Left lung (tissue), 4 donors: ENCODE measurements at regions not wholly inside any gene's neighbourhood (a gene's known extent, or its start where the extent isn't known, plus 50 kb on each side); places are given as distances from the start of the nearest gene placed in this dataset.
A peak's percentile ranks its signal among the peaks of the same experiment; 100 is the strongest.
"Not testable (repeated sequence)": the region's sequence is repeated elsewhere in the genome, so short reads cannot be mapped to it uniquely, and the experiment has no call there.

ENCODE experiments used
- ATAC-seq: fragments of 200-7000 bp; cut with Tn5 transposase; one replicate; pipeline ENCODE4 v1.9.1; 2020; ENCODE audit warnings: moderate library complexity
- DNase-seq, 4 donors: peaks; one replicate each; pipeline ENCODE4 v3.0.0-alpha.2; 2013 to 2020
- H3K27ac ChIP-seq, 2 donors: fragments of 200-600 bp; sonication (generic) in 1 of 2; one replicate each; pipeline versions ENCODE4 v1.5.0 to v1.8.0; 2020 to 2021
- H3K27me3 ChIP-seq, 2 donors: fragments of 200-600 bp; sonication (generic) in 1 of 2; one replicate each; pipeline versions ENCODE4 v1.5.0 to v1.8.0; 2020 to 2021
- H3K36me3 ChIP-seq, 2 donors: fragments of 200-600 bp; sonication (generic) in 1 of 2; one replicate each; pipeline versions ENCODE4 v1.5.0 to v1.8.0; 2020 to 2021
- H3K4me1 ChIP-seq, 2 donors: fragments of 200-600 bp; one replicate each; pipeline ENCODE4 v1.8.0; 2021
- H3K4me3 ChIP-seq, 2 donors: fragments of 200-600 bp; sonication (generic) in 1 of 2; one replicate each; pipeline versions ENCODE4 v1.5.0 to v1.8.0; 2020 to 2021; ENCODE audit warnings: mild to moderate bottlenecking in 1 of 2
- H3K9me3 ChIP-seq, 2 donors: fragments of 200-600 bp; sonication (generic) in 1 of 2; one replicate each; pipeline versions ENCODE4 v1.5.0 to v1.8.0; 2020 to 2021
- intact Hi-C, 2 donors: fragments of 100-400 bp; cut with DNase I; formaldehyde crosslinking; loops; one replicate each; pipeline versions ENCODE4 v1.11.2 to v1.14.2; 2022
- TF ChIP-seq, protein P1 (sequence below), 2 donors: fragments of 200-600 bp; sonication (generic) in 1 of 2; IDR thresholded peaks; one replicate each; pipeline versions ENCODE4 v1.5.0 to v1.8.0; 2021; ENCODE audit warnings: antibody characterized with exemption in 2 of 2
- donor health status: DM: no; HTN: yes; CAD: no.
- donor health status: DM: no; HTN: no; CAD: no.

DNA sequence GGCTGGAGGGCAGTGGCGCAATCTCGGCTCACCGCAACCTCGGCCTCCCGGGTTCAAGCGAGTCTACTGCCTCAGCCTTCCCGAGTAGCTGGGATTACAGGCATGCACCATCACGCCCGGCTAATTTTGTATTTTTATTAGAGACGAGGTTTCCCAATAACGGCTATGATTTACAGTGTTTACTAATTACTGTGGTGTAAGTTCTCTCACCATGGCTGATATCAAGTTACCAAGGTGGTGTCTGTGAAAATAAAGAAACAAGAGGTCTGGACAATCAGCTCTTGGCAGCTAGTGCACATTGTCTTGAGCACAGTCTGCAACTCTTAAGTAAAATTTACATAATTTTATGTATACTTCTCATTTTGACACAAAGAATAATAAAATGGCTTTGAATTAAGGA lies 385.5 kb upstream of the COX7C start:
- no peak for ATAC-seq
- Histone ChIP-seq H3K9me3 (no peaks in the 10 kb centered on the region), H3K27ac (no peak overlapping the region), H3K4me1 (no peaks in the 10 kb centered on the region), H3K4me3 (no peak overlapping the region), H3K36me3 (no peaks in the 10 kb centered on the region), H3K27me3 (no peaks in the 10 kb centered on the region)
- peak in 1 of 4 donors; percentile 31 for DNase-seq
- intact Hi-C loops, result no loop called here
- TF ChIP-seq, protein P1, sequence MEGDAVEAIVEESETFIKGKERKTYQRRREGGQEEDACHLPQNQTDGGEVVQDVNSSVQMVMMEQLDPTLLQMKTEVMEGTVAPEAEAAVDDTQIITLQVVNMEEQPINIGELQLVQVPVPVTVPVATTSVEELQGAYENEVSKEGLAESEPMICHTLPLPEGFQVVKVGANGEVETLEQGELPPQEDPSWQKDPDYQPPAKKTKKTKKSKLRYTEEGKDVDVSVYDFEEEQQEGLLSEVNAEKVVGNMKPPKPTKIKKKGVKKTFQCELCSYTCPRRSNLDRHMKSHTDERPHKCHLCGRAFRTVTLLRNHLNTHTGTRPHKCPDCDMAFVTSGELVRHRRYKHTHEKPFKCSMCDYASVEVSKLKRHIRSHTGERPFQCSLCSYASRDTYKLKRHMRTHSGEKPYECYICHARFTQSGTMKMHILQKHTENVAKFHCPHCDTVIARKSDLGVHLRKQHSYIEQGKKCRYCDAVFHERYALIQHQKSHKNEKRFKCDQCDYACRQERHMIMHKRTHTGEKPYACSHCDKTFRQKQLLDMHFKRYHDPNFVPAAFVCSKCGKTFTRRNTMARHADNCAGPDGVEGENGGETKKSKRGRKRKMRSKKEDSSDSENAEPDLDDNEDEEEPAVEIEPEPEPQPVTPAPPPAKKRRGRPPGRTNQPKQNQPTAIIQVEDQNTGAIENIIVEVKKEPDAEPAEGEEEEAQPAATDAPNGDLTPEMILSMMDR (IDR thresholded peaks at IDR 0.05), result no peak

GRCh38 chr5:86244153-86244552 lies 373.6 kb upstream of the COX7C start:
- Histone ChIP-seq H3K36me3 (no peaks in the 10 kb centered on the region), H3K4me1 (no peaks in the 10 kb centered on the region), H3K9me3 (no peaks in the 10 kb centered on the region), H3K4me3 (no peak overlapping the region), H3K27ac (no peak overlapping the region), H3K27me3 (no peaks in the 10 kb centered on the region)
- TF ChIP-seq, protein P1 (IDR thresholded peaks at IDR 0.05), result no peak
- DNase-seq, result no peak
- intact Hi-C loops, result no loop called here
- no peak for ATAC-seq

GRCh38 chr5:86257871-86258270 lies 359.9 kb upstream of the COX7C start:
- Histone ChIP-seq H3K27me3 (no peaks in the 10 kb centered on the region), H3K9me3 (no peaks in the 10 kb centered on the region), H3K4me3 (no peak overlapping the region), H3K36me3 (no peaks in the 10 kb centered on the region), H3K27ac (no peak overlapping the region), H3K4me1 (no peaks in the 10 kb centered on the region)
- no peak for DNase-seq
- TF ChIP-seq, protein P1 (IDR thresholded peaks at IDR 0.05), result no peak
- intact Hi-C loops, result no loop called here
- ATAC-seq, result no peak

DNA sequence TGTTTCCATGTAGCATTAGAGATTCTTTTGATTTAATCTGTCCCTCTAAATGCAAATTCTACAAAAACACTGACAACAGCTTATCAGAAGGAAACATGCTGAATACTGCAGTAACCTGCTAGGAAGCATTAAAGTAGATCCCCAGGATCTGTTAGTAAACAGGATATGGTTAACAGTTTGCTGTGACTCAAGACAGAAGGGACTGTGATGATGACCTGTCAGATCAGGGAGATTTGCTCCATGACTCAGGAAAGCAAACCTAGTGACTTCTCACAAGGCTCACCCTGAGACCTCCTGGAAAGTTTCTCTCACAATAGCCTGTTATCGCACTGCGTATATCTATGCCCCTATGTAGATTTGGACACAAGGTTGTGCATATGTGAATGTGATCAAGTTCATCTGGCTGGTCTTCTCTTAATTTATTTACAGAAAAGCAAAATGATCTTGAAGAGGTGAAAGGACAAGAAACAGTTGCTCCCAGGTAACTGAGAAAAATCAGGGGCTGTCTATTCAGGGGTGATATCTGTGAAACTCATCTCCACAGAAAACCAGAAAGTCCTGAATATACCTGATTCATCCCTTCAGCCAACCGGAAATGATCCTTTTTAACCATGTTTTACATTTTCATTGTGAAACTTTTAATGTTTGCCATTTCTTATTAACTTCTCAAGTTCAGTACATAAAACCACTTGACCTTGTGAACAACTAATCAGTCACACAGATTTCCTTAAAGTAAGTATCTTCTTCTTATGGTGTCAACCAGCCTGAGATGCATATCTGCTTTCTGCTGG lies 333.1 kb upstream of the COX7C start:
- H3K27me3 ChIP-seq, ATAC-seq, intact Hi-C loops, H3K36me3 ChIP-seq, H3K9me3 ChIP-seq, DNase-seq, H3K4me3 ChIP-seq, H3K4me1 ChIP-seq, H3K27ac ChIP-seq: not testable (repeated sequence)

DNA sequence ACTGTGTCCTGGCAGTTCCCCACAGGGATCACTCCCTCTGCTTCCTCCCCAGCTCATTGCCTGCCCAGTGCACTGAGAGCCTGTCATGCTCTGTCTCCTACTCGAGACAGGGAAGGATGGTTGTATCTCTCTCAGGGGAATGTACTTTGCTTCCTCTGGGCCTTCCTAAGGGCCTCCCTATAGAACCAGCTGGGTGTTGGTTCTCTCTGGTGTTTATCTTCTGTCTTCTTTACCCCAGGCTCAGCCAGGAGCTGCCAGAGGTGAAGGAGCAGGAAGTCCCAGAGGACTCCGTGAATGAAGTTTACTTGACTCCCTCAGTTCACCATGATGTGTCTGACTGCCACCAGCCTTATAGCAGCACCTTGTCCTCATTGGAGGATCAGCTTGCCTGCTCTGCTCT lies 330.3 kb upstream of the COX7C start:
- intact Hi-C loops, H3K27me3 ChIP-seq, H3K27ac ChIP-seq, H3K9me3 ChIP-seq, H3K36me3 ChIP-seq, ATAC-seq, DNase-seq, H3K4me1 ChIP-seq, H3K4me3 ChIP-seq: not testable (repeated sequence)

GRCh38 chr5:86289786-86290185 lies 328.0 kb upstream of the COX7C start:
- H3K4me1 ChIP-seq, H3K27ac ChIP-seq, H3K4me3 ChIP-seq, H3K36me3 ChIP-seq, H3K9me3 ChIP-seq, H3K27me3 ChIP-seq, ATAC-seq, intact Hi-C loops: not testable (repeated sequence)
- DNase-seq, result peak in 1 of 4 donors; percentile 30

- DNase-seq, intact Hi-C loops, ATAC-seq, H3K27me3 ChIP-seq, H3K4me1 ChIP-seq, H3K4me3 ChIP-seq, H3K36me3 ChIP-seq, H3K27ac ChIP-seq, H3K9me3 ChIP-seq: not testable (repeated sequence)
Observed at GRCh38 chr5:86292811-86293210, 324.9 kb upstream of the COX7C start.

DNA sequence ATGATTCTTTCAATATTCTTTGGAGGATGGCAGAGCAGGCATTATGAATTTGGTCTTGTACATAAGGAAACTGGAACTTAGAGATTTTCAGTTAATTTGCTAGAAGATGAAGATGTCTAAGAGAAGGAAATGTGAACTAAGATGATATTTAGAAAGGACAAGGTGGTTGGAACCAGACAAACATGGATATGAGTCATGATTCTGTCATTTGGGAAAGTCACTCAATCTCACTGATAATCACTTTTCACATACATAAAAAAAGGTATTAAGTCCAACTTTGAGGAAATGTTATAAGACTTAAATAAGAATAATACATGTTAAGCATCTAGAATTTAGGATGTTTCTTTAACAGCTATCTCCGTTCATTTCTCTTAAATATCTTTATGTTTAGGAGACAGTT lies 315.1 kb upstream of the COX7C start:
- DNase-seq, intact Hi-C loops, H3K9me3 ChIP-seq, H3K27me3 ChIP-seq, H3K4me3 ChIP-seq, H3K4me1 ChIP-seq, ATAC-seq, H3K27ac ChIP-seq, H3K36me3 ChIP-seq: not testable (repeated sequence)
